ENCODE measurements at regions not wholly inside any gene's neighbourhood (a gene's known extent, or its start where the extent isn't known, plus 50 kb on each side); places are given as distances from the start of the nearest gene placed in this dataset.

GRCh38 chr22:49527611-49528419 is 299.9 kb downstream of the BRD1 start:
- DNase-seq (ENCODE audit: low read depth): no peak
- no peak overlapping the region for H3K4me3 ChIP-seq (ENCODE audit: low read depth, low read length)
- no peak for TF ChIP-seq CTCF (IDR thresholded peaks at IDR 0.05; ENCODE audit: low read depth, low read length, missing control alignments)

- no peak for TF ChIP-seq CTCF (IDR thresholded peaks at IDR 0.05; ENCODE audit: low read depth, low read length, missing control alignments)
- H3K4me3 ChIP-seq (ENCODE audit: low read depth, low read length): no peak overlapping the region
- no peak for DNase-seq (ENCODE audit: low read depth)
Measured at GRCh38 chr22:49525801-49526535, 301.7 kb downstream of the BRD1 start.

- no peak overlapping the region for H3K4me3 ChIP-seq (ENCODE audit: low read depth, low read length)
- no peak for DNase-seq (ENCODE audit: low read depth)
- TF ChIP-seq CTCF (IDR thresholded peaks at IDR 0.05; ENCODE audit: low read depth, low read length, missing control alignments): no peak
Measured at GRCh38 chr22:49525360-49525759, 302.3 kb downstream of the BRD1 start.

GRCh38 chr22:49524362-49524761 is 303.3 kb downstream of the BRD1 start:
- TF ChIP-seq CTCF (IDR thresholded peaks at IDR 0.05; ENCODE audit: low read depth, low read length, missing control alignments): no peak
- no peak overlapping the region for H3K4me3 ChIP-seq (ENCODE audit: low read depth, low read length)
- no peak for DNase-seq (ENCODE audit: low read depth)

- H3K4me3 ChIP-seq (ENCODE audit: low read depth, low read length): no peak overlapping the region
- no peak for TF ChIP-seq CTCF (IDR thresholded peaks at IDR 0.05; ENCODE audit: low read depth, low read length, missing control alignments)
- DNase-seq (ENCODE audit: low read depth): no peak
Measured at GRCh38 chr22:49523374-49524008, 304.2 kb downstream of the BRD1 start.

- no peak for TF ChIP-seq CTCF (IDR thresholded peaks at IDR 0.05; ENCODE audit: low read depth, low read length, missing control alignments)
- DNase-seq (ENCODE audit: low read depth): no peak
Measured at GRCh38 chr22:49522582-49523373, 304.9 kb downstream of the BRD1 start.

More at GRCh38 chr22:49522582-49523373, 304.9 kb downstream of the BRD1 start:
- no peak overlapping the region for H3K4me3 ChIP-seq (ENCODE audit: low read depth, low read length)
